ENCODE measurements at regions not wholly inside any gene's neighbourhood (a gene's known extent, or its start where the extent isn't known, plus 50 kb on each side); places are given as distances from the start of the nearest gene placed in this dataset.

GRCh38 chr1:63027176-63027575 is 243.2 kb downstream of the ATG4C start:
- no peaks in the 10 kb centered on the region for H4K20me1 ChIP-seq (ENCODE audit: insufficient read depth, low read length)
- TF ChIP-seq CTCF (IDR thresholded peaks at IDR 0.05; ENCODE audit: extremely low read depth, low read depth, low read length), result no peak
- no peak overlapping the region for H2AFZ ChIP-seq (ENCODE audit: low read length)
- no peaks in the 10 kb centered on the region for H3K4me1 ChIP-seq (ENCODE audit: insufficient read depth, low read length)
- no peaks in the 10 kb centered on the region for H3K79me2 ChIP-seq (ENCODE audit: insufficient read depth, low read length)
- H3K36me3 ChIP-seq (ENCODE audit: insufficient read depth, low read length), result no peaks in the 10 kb centered on the region
- H3K4me2 ChIP-seq (ENCODE audit: insufficient read depth, low read length), result no peak overlapping the region
- H3K27ac ChIP-seq (ENCODE audit: low read depth, low read length), result no peak overlapping the region
- no peaks in the 10 kb centered on the region for H3K9me3 ChIP-seq (ENCODE audit: low read depth, low read length)
- DNase-seq (ENCODE audit: insufficient read length, low spot score, missing footprints), result no peak
- H3K4me3 ChIP-seq (ENCODE audit: insufficient read depth, low read length), result no peak overlapping the region
- H3K27me3 ChIP-seq (ENCODE audit: insufficient read depth, low read length), result no peaks in the 10 kb centered on the region

DNA sequence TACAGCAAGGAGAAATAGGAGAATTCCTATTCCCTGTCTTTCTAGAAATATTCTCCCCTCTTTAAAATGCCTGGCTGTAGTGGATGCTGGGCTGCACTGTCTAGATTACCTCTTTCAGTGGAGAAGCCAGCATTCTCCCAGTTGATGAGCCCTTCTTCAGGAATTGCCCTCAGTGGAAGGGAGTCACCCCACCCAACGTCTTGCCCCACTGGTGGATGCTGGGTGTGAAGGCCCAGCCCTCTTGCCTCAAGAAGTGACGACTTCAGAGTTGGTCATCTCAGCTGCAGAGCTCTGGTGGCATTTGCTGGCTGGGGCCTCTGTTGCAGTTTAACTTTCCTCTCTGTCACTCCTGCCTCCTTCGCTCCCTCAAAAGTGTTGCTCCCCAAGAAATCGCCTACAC is 248.2 kb downstream of the ATG4C start:
- Histone ChIP-seq H3K4me1 (ENCODE audit: insufficient read depth, low read length) (no peaks in the 10 kb centered on the region), H3K27ac (ENCODE audit: low read depth, low read length) (no peak overlapping the region)

DNA sequence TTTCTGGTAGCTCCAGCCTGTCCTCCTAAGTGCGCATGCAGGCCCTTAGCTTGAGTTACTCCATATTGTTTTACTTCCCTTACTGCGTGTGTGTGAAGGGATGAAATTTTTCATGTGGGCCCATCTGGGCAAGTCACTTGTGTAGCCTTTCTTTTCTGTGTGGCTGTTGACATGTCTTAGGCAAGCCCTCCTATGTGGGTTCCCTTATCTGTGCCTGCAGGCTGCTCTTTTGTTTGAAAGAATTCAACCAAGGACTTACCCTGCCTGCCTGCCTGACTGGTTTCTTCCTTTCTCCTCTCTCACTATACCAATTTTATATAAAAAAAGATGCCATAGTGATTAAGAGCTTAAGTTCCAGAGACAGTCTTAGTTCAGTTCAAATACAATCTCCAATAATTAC is 249.3 kb downstream of the ATG4C start:
- no peak for TF ChIP-seq CTCF (IDR thresholded peaks at IDR 0.05; ENCODE audit: extremely low read depth, low read depth, low read length)
- H3K36me3 ChIP-seq (ENCODE audit: insufficient read depth, low read length), result no peaks in the 10 kb centered on the region

More for the DNA sequence above, 248.2 kb downstream of the ATG4C start:
- no peak for TF ChIP-seq CTCF (IDR thresholded peaks at IDR 0.05; ENCODE audit: extremely low read depth, low read depth, low read length)
- H3K4me2 ChIP-seq (ENCODE audit: insufficient read depth, low read length), result no peak overlapping the region
- H3K79me2 ChIP-seq (ENCODE audit: insufficient read depth, low read length), result no peaks in the 10 kb centered on the region
- H4K20me1 ChIP-seq (ENCODE audit: insufficient read depth, low read length), result no peaks in the 10 kb centered on the region
- no peaks in the 10 kb centered on the region for H3K9me3 ChIP-seq (ENCODE audit: low read depth, low read length)
- H3K4me3 ChIP-seq (ENCODE audit: insufficient read depth, low read length), result no peak overlapping the region
- DNase-seq (ENCODE audit: insufficient read length, low spot score, missing footprints), result no peak
- no peaks in the 10 kb centered on the region for H3K27me3 ChIP-seq (ENCODE audit: insufficient read depth, low read length)
- H2AFZ ChIP-seq (ENCODE audit: low read length), result no peak overlapping the region
- no peaks in the 10 kb centered on the region for H3K36me3 ChIP-seq (ENCODE audit: insufficient read depth, low read length)

GRCh38 chr1:63034256-63034655 is 250.3 kb downstream of the ATG4C start:
- no peak for DNase-seq (ENCODE audit: insufficient read length, low spot score, missing footprints)

More for the DNA sequence above, 249.3 kb downstream of the ATG4C start:
- H2AFZ ChIP-seq (ENCODE audit: low read length), result no peak overlapping the region
- no peak overlapping the region for H3K4me2 ChIP-seq (ENCODE audit: insufficient read depth, low read length)
- H3K4me1 ChIP-seq (ENCODE audit: insufficient read depth, low read length), result no peaks in the 10 kb centered on the region
- H3K27ac ChIP-seq (ENCODE audit: low read depth, low read length), result no peak overlapping the region
- H3K4me3 ChIP-seq (ENCODE audit: insufficient read depth, low read length), result no peak overlapping the region
- no peaks in the 10 kb centered on the region for H3K79me2 ChIP-seq (ENCODE audit: insufficient read depth, low read length)
- H3K27me3 ChIP-seq (ENCODE audit: insufficient read depth, low read length), result no peaks in the 10 kb centered on the region
- no peaks in the 10 kb centered on the region for H3K9me3 ChIP-seq (ENCODE audit: low read depth, low read length)
- DNase-seq (ENCODE audit: insufficient read length, low spot score, missing footprints), result no peak
- H4K20me1 ChIP-seq (ENCODE audit: insufficient read depth, low read length), result no peaks in the 10 kb centered on the region

More at GRCh38 chr1:63034256-63034655, 250.3 kb downstream of the ATG4C start:
- Histone ChIP-seq H4K20me1 (ENCODE audit: insufficient read depth, low read length) (no peaks in the 10 kb centered on the region), H3K79me2 (ENCODE audit: insufficient read depth, low read length) (no peaks in the 10 kb centered on the region), H3K27ac (ENCODE audit: low read depth, low read length) (no peak overlapping the region), H3K4me2 (ENCODE audit: insufficient read depth, low read length) (no peak overlapping the region), H3K4me1 (ENCODE audit: insufficient read depth, low read length) (no peaks in the 10 kb centered on the region), H3K27me3 (ENCODE audit: insufficient read depth, low read length) (no peaks in the 10 kb centered on the region), H3K4me3 (ENCODE audit: insufficient read depth, low read length) (no peak overlapping the region), H2AFZ (ENCODE audit: low read length) (no peak overlapping the region), H3K9me3 (ENCODE audit: low read depth, low read length) (no peaks in the 10 kb centered on the region), H3K36me3 (ENCODE audit: insufficient read depth, low read length) (no peaks in the 10 kb centered on the region)
- no peak for TF ChIP-seq CTCF (IDR thresholded peaks at IDR 0.05; ENCODE audit: extremely low read depth, low read depth, low read length)

Data from osteoblast (primary cell).